Karpas-422 (cell line): ENCODE measurements at regions not wholly inside any gene's neighbourhood (a gene's known extent, or its start where the extent isn't known, plus 50 kb on each side); places are given as distances from the start of the nearest gene placed in this dataset. TPM values are rescaled to one million over a fixed set of nuclear protein-coding genes. Genes with fewer than 3 reads are reported as not detected.

ENCODE experiments used
- small RNA-seq: library from RNA; depleted of rRNA; stranded (forward); fragments of <200 nt; gene quantifications from one replicate; pipeline ENCODE3, GENCODE V24; 2014

Small RNA genes in the stretch of these regions (small RNA-seq; reads per million reads assigned to genes)
- gene RNA5SP451, result not detected
